GM18517 (cell line): ENCODE measurements at regions not wholly inside any gene's neighbourhood (a gene's known extent, or its start where the extent isn't known, plus 50 kb on each side); places are given as distances from the start of the nearest gene placed in this dataset.
"Not testable (repeated sequence)": the region's sequence is repeated elsewhere in the genome, so short reads cannot be mapped to it uniquely, and the experiment has no call there.

ENCODE experiments used
- ATAC-seq: cut with Tn5 transposase; IDR thresholded peaks from one replicate; pipeline ENCODE4 v1.9.1; 2021; ENCODE audit warnings: mild to moderate bottlenecking, moderate library complexity; ENCODE audit not compliant: unreplicated experiment

DNA sequence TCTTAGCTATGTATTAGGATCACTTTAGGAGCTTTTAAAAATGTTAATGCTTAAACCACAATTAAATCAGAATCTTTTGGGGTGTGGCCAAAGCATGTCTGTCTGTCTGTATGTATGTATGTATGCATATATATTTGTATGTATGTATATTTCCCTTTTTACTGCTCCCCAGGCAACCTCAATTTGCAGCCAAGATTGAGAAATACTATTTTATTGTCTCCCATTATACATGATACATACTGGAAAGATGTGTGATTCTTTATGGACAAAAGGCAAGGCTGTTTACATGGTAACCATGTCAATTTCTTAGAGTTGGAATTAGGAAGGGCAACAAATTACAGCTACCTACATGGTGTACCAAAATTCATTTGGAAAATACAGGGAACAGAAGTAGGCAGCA lies 783.6 kb downstream of the ETS1 start:
- no peak for ATAC-seq

DNA sequence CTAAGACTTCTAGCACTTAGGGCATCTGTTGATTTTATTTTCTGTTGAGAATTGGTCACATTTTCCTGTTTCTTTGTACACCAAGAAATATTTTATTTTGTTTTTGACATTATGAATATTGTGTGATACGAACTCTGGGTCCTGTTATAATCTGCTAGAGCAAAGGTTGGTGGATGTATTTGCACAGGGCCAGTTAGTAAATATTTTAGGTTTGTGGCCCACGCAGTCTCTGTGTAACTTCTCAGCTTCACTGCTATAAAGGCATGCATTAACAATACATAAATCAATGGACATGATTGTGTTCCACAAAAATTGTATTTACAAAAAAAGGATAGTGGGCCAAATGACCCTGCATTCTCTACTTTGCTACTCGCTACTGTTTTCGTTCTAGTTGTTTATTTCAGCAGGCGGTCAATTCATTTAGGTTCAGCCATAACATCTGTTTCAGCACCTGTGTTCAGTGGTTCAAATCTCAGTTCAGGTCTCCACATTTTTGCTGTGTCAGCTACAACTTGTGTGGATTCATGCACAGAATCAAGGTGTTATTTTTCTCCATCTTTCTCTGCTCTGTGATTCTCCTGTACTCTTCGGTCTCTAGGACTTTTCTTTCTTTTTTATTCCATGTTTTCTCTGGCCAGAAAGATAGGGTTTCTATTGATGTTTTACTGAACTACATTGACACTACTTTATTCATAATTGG lies 786.2 kb downstream of the ETS1 start:
- no peak for ATAC-seq

DNA sequence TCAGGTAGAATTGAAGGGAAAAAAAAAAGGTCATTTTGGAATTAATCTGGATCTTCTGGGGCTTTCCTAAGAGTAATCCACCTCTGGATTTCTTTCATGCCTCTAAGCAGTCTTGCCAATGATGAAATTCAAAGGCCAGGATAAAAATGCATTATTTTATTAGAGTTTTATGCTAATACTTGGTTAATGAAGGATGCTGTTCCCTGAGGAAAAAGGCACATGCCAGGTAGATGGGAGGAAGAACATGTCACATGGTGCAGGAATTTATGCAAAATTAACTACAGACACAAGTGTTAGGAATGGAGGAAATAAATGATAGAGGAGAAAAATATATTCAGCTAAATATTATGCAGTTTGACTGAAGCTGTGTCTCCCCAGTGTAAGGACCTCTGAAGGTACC lies 792.0 kb downstream of the ETS1 start:
- ATAC-seq, result no peak

DNA sequence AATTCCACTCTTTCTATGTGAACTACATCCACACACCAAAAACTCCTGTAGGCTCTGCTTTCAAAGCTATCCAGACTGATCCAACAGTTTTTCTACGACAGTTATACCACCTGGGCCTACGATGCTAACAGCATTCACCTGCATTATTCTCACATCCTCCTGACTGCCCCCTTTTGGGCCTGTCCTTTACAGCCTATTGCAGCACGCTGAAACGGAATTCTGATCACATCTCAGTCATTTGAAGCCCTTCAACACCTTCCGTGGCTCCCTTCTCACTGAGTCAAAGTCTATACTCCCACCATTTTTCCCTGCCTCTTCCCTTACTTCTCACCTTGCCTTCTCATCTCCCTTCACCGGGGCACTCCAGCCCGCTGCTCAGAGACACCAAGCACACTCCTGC lies 791.3 kb upstream of the KIRREL3 start:
- ATAC-seq, result no peak

DNA sequence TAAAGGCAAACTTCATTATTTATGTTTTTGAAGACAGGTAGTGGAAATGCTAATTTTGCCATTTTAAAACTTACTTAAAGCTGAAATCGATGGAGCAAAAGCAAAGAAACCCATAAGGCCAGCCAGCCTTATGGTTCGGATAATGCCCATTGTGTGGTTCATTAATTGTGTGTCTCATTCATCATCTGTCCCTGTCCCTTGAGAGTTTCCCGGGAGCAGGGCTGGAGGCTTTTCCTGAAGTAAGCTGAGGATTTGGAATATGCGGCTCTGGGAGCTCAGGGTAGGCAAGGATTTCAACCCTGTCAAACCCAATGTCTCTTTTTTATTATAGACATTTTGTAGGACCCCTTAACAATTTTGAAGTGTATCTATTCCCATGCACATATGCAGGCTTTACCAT lies 790.0 kb upstream of the KIRREL3 start:
- ATAC-seq, result no peak

DNA sequence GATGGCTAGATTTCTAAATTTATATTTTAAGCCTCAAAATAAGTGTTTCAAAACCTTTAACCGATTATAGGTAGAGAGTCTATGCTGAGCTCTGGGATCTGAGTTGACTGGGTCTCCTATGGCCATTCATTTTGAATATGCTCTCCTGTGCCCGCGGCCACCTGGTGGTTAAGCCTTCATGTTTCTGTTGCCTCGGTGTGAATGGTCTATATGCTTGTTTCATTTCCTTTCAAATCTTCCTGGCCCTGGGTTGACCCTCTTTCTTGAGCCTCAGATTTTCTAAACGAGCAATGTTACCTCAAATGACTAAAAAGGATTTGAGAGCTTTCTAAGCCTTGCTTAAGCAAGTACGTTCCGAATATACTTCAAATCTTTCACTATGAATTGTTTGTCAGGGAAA lies 789.4 kb upstream of the KIRREL3 start:
- ATAC-seq, result no peak

DNA sequence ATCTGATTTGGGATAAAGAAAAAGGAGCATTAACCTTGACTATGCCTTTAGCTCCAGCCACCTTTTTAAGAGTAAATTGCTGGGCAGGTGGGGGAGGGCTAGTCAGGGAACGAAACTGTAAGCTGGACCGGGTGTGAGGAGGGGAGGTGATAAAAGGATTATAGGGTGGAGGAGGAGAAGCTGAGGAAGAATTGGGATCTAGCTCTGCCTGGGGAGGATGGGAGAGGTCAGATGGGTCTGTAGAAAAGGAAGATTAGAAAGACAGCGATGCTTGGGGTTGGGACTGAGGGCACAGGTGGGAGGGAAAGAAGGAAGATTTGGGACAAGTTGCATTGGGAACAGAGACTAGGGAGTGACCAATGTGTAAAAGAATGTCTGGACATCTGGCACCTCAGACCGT lies 772.4 kb upstream of the KIRREL3 start:
- ATAC-seq, result not testable (repeated sequence)

DNA sequence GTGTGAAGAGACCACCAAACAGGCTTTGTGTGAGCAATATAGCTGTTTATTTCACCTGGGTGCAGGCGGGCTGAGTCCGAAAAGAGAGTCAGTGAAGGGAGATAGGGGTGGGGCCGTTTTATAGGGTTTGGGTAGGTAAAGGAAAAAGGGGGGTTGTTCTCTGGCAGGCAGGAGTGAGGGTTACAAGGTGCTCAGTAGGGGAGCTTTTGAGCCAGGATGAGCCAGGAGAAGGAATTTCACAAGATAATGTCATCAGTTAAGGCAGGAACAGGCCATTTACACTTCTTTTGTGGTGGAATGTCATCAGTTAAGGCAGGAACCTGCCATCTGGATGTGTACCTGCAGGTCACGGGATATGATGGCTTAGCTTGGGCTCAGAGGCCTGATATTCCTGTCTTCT lies 768.4 kb upstream of the KIRREL3 start:
- not testable (repeated sequence) for ATAC-seq

DNA sequence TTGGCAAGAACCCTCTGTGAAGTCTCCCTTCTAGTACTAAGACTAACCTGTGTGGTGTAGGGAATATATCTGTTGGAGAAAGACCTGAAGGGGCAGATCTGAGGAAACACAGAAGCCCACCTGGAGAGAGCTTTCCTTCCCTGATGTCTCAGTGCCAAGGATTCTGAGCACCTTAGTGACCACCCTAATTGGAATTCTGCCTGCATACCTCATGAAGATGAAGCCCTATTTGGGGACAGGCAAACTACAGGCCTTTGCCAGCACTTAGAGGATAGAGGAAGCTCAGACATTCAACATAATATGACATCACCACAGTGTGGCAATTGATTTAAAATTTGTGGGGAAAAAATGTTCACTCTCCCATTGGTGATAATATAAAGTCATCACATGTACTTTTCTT lies 766.2 kb upstream of the KIRREL3 start:
- ATAC-seq, result no peak

DNA sequence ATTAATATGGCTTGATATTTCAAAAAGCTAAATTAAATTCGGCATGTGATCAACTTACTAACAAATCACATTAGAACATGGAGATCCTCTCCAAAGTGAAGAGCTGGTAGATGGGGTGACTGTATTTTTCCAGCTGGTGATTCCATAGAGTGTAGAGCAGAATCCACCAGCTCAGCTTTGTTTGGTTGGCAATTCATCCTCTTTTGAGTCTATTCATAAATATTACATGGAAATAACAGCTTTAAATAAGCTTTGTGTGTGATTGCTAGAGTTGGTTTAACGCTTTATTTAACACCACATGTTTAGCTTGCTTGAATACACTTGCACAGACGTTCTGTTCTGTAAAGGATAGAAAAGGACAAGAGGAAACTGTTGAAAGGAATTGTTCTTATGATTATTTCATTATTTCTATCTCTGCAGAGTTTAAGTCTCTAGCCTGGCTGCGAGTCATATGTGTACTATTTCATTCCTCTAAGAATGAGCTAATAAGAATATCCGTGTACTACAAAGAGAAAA lies 738.3 kb upstream of the KIRREL3 start:
- ATAC-seq, result no peak

DNA sequence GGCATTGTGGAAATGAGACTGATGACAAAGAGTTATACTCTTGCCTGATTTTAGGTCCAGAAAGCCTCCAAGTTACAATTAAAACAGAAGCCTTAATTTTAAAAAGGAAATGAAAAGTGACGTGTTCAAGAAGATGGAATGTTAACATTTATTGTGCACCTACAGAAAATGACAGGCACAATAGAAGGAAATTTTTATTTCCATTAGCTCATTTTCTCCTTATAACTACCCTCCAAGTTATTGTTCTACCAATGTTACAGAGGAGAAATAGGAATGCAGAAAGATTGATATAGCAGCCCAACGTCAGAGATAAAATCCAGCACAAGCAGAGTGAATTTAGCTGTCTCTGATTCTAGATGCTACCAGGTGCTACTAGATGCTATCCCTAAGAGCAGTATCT lies 736.9 kb upstream of the KIRREL3 start:
- no peak for ATAC-seq

DNA sequence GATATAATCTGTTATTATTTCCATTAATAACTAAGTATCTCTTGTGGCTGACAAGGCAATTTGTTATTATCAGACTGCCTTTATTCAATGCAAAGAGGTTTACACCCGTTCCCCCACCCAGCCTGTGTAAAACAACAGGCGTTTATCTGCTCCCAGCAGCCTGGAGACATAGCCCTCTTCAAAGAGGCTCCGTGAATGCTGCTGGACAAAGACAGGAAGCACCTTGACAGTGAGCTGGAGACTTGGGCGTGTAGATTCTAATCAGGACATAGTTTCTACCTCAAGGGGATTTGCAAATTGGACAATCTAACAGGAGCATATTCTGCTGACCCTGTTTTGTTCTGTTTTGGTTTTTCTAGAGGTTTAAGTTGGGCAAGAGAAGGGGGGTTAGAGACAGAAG lies 733.0 kb upstream of the KIRREL3 start:
- ATAC-seq, result no peak

DNA sequence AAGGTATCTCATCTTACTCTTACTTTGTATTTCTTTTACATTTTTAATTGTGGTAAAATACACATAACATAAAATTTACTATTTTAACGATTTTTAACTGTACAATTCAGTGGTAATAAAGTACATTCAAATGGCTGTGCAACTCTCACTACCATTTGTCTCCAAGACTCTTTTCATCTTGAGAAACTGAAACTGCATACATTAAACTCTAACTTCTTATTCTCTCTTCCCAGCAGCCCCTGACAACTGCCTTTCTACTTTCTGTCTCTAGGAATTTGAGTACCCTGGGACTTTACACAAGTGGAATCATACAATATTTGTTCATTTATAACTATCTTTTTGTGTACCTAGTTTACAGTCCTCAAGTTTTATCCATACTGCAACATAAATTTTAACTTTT lies 725.8 kb upstream of the KIRREL3 start:
- ATAC-seq, result no peak

DNA sequence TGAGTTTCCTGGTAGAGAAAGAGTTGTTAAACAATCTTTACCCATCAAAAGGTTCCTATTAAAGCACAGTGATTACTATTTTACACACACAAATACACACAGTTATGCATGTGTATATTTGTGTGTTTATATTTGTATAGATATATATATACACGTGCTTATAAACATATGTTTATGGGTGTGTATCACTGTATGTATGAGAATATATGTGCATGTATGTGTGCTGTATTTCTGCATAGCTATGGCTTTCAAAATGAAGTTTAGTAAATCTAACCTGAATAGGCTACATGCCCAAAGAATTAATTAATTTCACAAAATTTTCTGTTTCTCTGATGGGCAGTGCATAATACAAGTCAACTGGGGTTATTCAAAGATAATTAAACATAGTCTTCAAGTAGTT lies 723.1 kb upstream of the KIRREL3 start:
- ATAC-seq, result no peak

DNA sequence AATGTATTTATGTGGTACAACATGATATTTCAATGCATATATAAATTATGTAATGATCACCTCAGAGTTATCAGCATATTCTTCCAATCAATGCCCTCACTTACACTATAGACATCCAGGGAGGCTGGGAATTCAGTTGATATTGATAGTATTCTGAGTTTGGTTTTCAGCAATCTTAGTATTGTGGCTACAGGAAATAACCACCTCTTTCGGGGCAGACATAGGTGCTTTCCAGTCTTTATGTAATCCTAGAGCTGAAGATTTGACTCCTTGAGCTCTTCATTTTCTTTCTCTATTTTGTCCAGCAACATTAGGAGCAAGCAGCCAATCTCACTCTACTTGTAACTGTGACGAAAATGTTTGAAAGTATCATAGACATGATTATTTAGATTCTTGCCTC lies 712.7 kb upstream of the KIRREL3 start:
- ATAC-seq, result no peak

DNA sequence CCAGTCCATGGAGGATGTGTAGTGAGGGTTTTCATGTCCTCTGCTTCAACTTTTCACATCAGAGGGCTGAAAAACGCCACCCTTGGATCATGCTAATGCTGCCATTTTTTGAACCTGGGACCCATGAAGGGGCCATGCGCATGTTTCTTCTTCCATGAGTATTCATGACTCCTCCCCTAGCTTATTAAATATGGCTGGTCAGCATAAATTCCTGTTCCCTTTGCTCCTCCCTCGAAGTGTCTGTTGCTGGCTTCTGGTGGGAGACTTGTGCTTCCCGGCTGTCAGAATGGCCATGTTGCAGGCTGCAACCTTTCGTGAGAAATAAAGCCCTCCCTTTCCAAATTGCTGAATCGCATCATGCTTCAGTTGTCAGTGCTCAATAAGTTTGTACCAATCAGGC lies 711.2 kb upstream of the KIRREL3 start:
- ATAC-seq, result no peak

DNA sequence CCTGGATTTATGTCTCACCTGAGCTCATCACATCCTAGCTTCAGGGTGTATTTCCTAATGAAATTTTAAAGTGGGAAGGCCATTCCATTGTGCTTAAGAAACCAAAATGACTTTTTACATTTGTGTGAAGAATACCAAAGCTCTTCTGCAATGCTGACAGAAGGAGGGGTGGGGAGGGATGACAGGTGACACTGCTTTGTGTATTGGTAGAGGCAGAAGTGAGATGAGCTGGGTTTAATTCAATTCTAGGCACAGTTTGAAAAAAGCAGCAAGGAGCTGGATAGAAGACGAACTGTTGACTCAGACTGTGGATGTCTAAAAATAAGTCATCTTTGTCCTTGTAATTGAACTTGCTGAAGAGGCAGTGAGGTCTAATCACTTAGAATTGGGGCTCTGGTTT lies 710.3 kb upstream of the KIRREL3 start:
- ATAC-seq, result no peak

DNA sequence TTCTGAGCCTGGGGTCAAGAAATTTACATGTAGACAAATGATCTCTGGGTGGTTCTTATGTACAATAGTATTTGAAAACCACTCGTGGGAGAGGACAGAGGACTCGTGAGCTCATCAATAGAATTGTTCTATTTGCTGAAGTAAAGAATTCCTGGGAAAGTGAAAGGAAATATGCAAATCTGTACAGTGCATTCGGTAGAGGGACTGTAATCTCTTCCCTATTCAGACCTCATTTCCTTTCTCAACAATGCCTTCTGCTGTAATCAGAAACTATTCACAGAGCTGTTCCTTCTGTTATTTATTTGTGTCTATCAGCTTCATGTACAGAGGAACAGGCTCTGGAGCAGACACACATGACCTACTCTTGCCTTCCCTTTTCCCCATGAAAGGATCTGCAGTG lies 709.4 kb upstream of the KIRREL3 start:
- no peak for ATAC-seq

DNA sequence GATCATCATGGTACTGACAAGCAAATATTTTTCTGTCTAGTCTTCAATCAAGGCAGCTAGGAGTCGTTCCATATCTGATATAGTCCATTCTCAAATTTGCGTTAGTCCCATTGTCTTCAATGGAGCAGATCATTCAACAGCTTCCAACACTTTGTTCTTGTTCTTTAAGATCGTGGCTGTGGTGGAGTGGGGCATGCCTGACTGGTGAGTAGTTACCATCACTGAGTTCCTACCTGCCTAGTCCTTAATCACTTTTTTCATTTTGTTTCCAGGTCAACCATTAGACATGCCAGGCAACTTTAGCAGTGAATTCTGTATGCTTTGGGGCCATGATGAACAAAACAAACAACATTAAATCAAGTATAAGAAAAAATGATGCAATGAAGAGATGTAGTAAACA lies 693.1 kb upstream of the KIRREL3 start:
- ATAC-seq, result no peak

DNA sequence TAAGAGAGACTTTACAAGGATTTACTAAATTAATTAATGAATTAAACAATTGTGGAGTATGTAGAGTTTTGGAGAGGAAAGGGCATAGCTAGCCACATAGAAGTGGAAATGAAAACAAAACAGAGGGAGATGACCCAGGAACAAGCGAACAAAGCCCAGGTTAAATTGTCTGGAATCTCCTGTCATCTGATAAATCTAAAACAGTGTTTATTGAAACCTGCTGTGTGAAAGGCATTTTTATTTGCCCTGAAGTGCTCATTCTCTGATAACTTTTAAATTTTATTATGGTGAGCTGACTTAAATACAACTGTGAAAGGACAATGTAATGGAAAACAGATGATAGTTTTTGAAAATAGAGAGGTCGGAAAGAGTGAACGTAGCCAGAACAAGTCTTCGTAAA lies 682.8 kb upstream of the KIRREL3 start:
- no peak for ATAC-seq

DNA sequence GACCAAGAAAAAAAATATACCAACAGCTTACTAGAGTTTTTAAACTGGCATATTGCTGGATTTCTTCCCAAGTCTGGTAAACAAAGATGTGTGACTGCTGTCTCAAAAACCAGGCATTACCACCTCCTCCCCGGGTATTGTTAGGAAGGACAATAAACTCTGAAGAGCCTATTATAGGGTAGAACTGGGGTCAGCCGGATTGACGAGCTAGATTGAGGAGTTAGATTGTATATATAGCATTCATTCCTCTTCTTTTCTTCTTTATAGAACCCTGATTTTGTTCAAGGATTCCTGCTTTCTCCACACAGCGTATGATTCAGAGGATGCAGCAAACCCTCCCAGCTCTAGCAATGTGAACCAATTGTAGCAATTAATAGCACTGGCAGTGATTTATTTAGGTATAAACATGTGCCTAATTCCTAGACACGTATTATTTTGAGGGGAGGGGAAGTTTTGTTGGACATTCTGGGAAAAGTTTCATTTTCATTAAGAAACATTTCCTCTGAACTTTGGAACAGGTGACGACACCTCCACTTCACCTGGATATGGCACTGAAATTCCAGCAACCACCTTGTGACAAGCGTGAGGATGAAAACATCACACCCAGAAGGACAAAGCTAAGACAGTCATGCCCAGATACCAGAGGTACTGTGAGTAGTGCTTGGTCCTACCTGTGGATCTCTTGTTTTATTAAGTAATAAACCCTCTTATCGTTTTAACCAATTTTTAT lies 679.4 kb upstream of the KIRREL3 start:
- ATAC-seq, result no peak

DNA sequence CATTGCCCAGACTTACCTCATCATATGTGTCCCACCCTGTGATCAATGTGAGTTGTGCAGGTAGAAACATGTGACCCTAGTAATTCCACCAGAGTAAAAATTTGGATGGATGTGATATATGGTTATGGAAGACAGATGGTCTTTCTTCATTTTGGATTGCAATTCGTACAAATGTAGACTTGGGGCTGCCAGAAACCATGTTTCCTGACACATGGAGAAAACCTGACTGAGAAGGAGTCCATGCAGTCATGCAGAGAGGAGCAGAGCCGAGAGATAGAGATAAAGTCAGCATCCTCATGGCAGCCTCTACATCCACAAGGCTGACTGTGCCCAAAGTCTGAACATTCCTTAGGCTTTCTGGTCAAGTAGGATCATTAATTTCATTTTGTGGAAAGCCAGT lies 678.1 kb upstream of the KIRREL3 start:
- no peak for ATAC-seq
